ENCODE measurements at regions not wholly inside any gene's neighbourhood (a gene's known extent, or its start where the extent isn't known, plus 50 kb on each side); places are given as distances from the start of the nearest gene placed in this dataset.
A peak's percentile ranks its signal among the peaks of the same experiment; 100 is the strongest.
"Not testable (repeated sequence)": the region's sequence is repeated elsewhere in the genome, so short reads cannot be mapped to it uniquely, and the experiment has no call there.

GRCh38 chr19:37303591-37304171 is 67.2 kb upstream of the ZNF527 start:
- H3K36me3 ChIP-seq (ENCODE audit: control insufficient read depth, insufficient read depth, low read length) = no peaks in the 10 kb centered on the region
- H3K27ac ChIP-seq (ENCODE audit: insufficient read depth, low read depth, low read length, poor library complexity, severe bottlenecking) = no peak overlapping the region
- H3K4me1 ChIP-seq (ENCODE audit: control insufficient read depth, insufficient read depth, low read length) = no peaks in the 10 kb centered on the region
- H3K9me3 ChIP-seq (ENCODE audit: control insufficient read depth, low read length) = peaks cover 3% of the 10 kb centered on the region
- 69 to 72% methylated on average over 36 of the region's 36 CpGs for WGBS, 2 experiments
- H3K4me3 ChIP-seq (ENCODE audit: insufficient read depth, low read depth, low read length) = peak overlapping the region; percentile 33
- no peaks in the 10 kb centered on the region for H3K27me3 ChIP-seq (ENCODE audit: control insufficient read depth, insufficient read depth, low read length, poor library complexity, severe bottlenecking)

- Histone ChIP-seq H3K9me3 (ENCODE audit: control insufficient read depth, low read length) (peaks cover 6% of the 10 kb centered on the region), H3K27ac (ENCODE audit: insufficient read depth, low read depth, low read length, poor library complexity, severe bottlenecking) (no peak overlapping the region), H3K4me3 (ENCODE audit: insufficient read depth, low read depth, low read length) (peak overlapping the region; percentile 33), H3K27me3 (ENCODE audit: control insufficient read depth, insufficient read depth, low read length, poor library complexity, severe bottlenecking) (no peaks in the 10 kb centered on the region), H3K4me1 (ENCODE audit: control insufficient read depth, insufficient read depth, low read length) (no peaks in the 10 kb centered on the region), H3K36me3 (ENCODE audit: control insufficient read depth, insufficient read depth, low read length) (no peaks in the 10 kb centered on the region)
- 61% methylated on average over 44 of the region's 44 CpGs for WGBS, 2 experiments
These were observed 66.6 kb upstream of the ZNF527 start for GRCh38 chr19:37304190-37304883.

GRCh38 chr19:37304884-37305255 is 66.0 kb upstream of the ZNF527 start:
- Histone ChIP-seq H3K36me3 (ENCODE audit: control insufficient read depth, insufficient read depth, low read length) (no peaks in the 10 kb centered on the region), H3K27me3 (ENCODE audit: control insufficient read depth, insufficient read depth, low read length, poor library complexity, severe bottlenecking) (no peaks in the 10 kb centered on the region), H3K4me1 (ENCODE audit: control insufficient read depth, insufficient read depth, low read length) (no peaks in the 10 kb centered on the region), H3K4me3 (ENCODE audit: insufficient read depth, low read depth, low read length) (no peak overlapping the region), H3K9me3 (ENCODE audit: control insufficient read depth, low read length) (peaks cover 6% of the 10 kb centered on the region), H3K27ac (ENCODE audit: insufficient read depth, low read depth, low read length, poor library complexity, severe bottlenecking) (no peak overlapping the region)
- 93 to 95% methylated on average over 17 of the region's 17 CpGs for WGBS, 2 experiments

- H3K27ac ChIP-seq (ENCODE audit: insufficient read depth, low read depth, low read length, poor library complexity, severe bottlenecking) = no peak overlapping the region
- WGBS, 2 experiments = 93 to 94% methylated on average over 41 of the region's 41 CpGs
- H3K4me3 ChIP-seq (ENCODE audit: insufficient read depth, low read depth, low read length) = no peak overlapping the region
- no peaks in the 10 kb centered on the region for H3K36me3 ChIP-seq (ENCODE audit: control insufficient read depth, insufficient read depth, low read length)
- H3K4me1 ChIP-seq (ENCODE audit: control insufficient read depth, insufficient read depth, low read length) = no peaks in the 10 kb centered on the region
- no peaks in the 10 kb centered on the region for H3K27me3 ChIP-seq (ENCODE audit: control insufficient read depth, insufficient read depth, low read length, poor library complexity, severe bottlenecking)
- H3K9me3 ChIP-seq (ENCODE audit: control insufficient read depth, low read length) = peaks cover 6% of the 10 kb centered on the region
These were observed 64.4 kb upstream of the ZNF527 start for GRCh38 chr19:37306383-37306963.

- Histone ChIP-seq H3K36me3 (ENCODE audit: control insufficient read depth, insufficient read depth, low read length) (no peaks in the 10 kb centered on the region), H3K27ac (ENCODE audit: insufficient read depth, low read depth, low read length, poor library complexity, severe bottlenecking) (no peak overlapping the region), H3K27me3 (ENCODE audit: control insufficient read depth, insufficient read depth, low read length, poor library complexity, severe bottlenecking) (no peaks in the 10 kb centered on the region), H3K4me1 (ENCODE audit: control insufficient read depth, insufficient read depth, low read length) (no peaks in the 10 kb centered on the region), H3K4me3 (ENCODE audit: insufficient read depth, low read depth, low read length) (no peak overlapping the region), H3K9me3 (ENCODE audit: control insufficient read depth, low read length) (peaks cover 6% of the 10 kb centered on the region)
- WGBS, 2 experiments = 79 to 82% methylated on average over 7 of the region's 7 CpGs
These were observed 60.9 kb upstream of the ZNF527 start for GRCh38 chr19:37309834-37310575.

GRCh38 chr19:37312531-37313334 is 58.2 kb upstream of the ZNF527 start:
- not testable (repeated sequence) for H3K9me3 ChIP-seq (ENCODE audit: control insufficient read depth, low read length); H3K27me3 ChIP-seq (ENCODE audit: control insufficient read depth, insufficient read depth, low read length, poor library complexity, severe bottlenecking); H3K4me1 ChIP-seq (ENCODE audit: control insufficient read depth, insufficient read depth, low read length); H3K36me3 ChIP-seq (ENCODE audit: control insufficient read depth, insufficient read depth, low read length)
- 37 to 40% methylated on average over 34 to 35 of the region's 37 CpGs for WGBS, 2 experiments
- H3K27ac ChIP-seq (ENCODE audit: insufficient read depth, low read depth, low read length, poor library complexity, severe bottlenecking) = peak overlapping the region; percentile 74
- H3K4me3 ChIP-seq (ENCODE audit: insufficient read depth, low read depth, low read length) = peak overlapping the region; percentile 16

- Histone ChIP-seq H3K27me3 (ENCODE audit: control insufficient read depth, insufficient read depth, low read length, poor library complexity, severe bottlenecking) (no peaks in the 10 kb centered on the region), H3K27ac (ENCODE audit: insufficient read depth, low read depth, low read length, poor library complexity, severe bottlenecking) (no peak overlapping the region), H3K4me3 (ENCODE audit: insufficient read depth, low read depth, low read length) (no peak overlapping the region), H3K4me1 (ENCODE audit: control insufficient read depth, insufficient read depth, low read length) (no peaks in the 10 kb centered on the region), H3K36me3 (ENCODE audit: control insufficient read depth, insufficient read depth, low read length) (no peaks in the 10 kb centered on the region), H3K9me3 (ENCODE audit: control insufficient read depth, low read length) (peaks cover 3% of the 10 kb centered on the region)
- 92 to 93% methylated on average over 1 of the region's 1 CpG for WGBS, 2 experiments
These were observed 57.6 kb upstream of the ZNF527 start for GRCh38 chr19:37313335-37313627.

GRCh38 chr19:37317403-37318209 is 53.3 kb upstream of the ZNF527 start:
- H3K4me1 ChIP-seq (ENCODE audit: control insufficient read depth, insufficient read depth, low read length) = no peaks in the 10 kb centered on the region
- H3K9me3 ChIP-seq (ENCODE audit: control insufficient read depth, low read length) = no peaks in the 10 kb centered on the region
- peak overlapping the region; percentile 82 for H3K4me3 ChIP-seq (ENCODE audit: insufficient read depth, low read depth, low read length)
- H3K36me3 ChIP-seq (ENCODE audit: control insufficient read depth, insufficient read depth, low read length) = peaks cover 3% of the 10 kb centered on the region
- 1% methylated on average over 57 of the region's 57 CpGs for WGBS, 2 experiments
- H3K27ac ChIP-seq (ENCODE audit: insufficient read depth, low read depth, low read length, poor library complexity, severe bottlenecking) = peak overlapping the region; percentile 88
- no peaks in the 10 kb centered on the region for H3K27me3 ChIP-seq (ENCODE audit: control insufficient read depth, insufficient read depth, low read length, poor library complexity, severe bottlenecking)

- not testable (repeated sequence) for H3K4me1 ChIP-seq (ENCODE audit: control insufficient read depth, insufficient read depth, low read length); H3K4me3 ChIP-seq (ENCODE audit: insufficient read depth, low read depth, low read length); H3K27ac ChIP-seq (ENCODE audit: insufficient read depth, low read depth, low read length, poor library complexity, severe bottlenecking); H3K27me3 ChIP-seq (ENCODE audit: control insufficient read depth, insufficient read depth, low read length, poor library complexity, severe bottlenecking); H3K9me3 ChIP-seq (ENCODE audit: control insufficient read depth, low read length)
- peaks cover 19% of the 10 kb centered on the region for H3K36me3 ChIP-seq (ENCODE audit: control insufficient read depth, insufficient read depth, low read length)
- WGBS, 2 experiments = 70 to 72% methylated on average over 7 of the region's 7 CpGs
These were observed 49.9 kb upstream of the ZNF527 start for GRCh38 chr19:37320988-37321387.
